ENCODE measurements at regions not wholly inside any gene's neighbourhood (a gene's known extent, or its start where the extent isn't known, plus 50 kb on each side); places are given as distances from the start of the nearest gene placed in this dataset.
A peak's percentile ranks its signal among the peaks of the same experiment; 100 is the strongest.
"Not testable (repeated sequence)": the region's sequence is repeated elsewhere in the genome, so short reads cannot be mapped to it uniquely, and the experiment has no call there.

- no peak for DNase-seq
Observed at GRCh38 chr4:14336656-14337055, 665.6 kb upstream of the CPEB2 start.

DNA sequence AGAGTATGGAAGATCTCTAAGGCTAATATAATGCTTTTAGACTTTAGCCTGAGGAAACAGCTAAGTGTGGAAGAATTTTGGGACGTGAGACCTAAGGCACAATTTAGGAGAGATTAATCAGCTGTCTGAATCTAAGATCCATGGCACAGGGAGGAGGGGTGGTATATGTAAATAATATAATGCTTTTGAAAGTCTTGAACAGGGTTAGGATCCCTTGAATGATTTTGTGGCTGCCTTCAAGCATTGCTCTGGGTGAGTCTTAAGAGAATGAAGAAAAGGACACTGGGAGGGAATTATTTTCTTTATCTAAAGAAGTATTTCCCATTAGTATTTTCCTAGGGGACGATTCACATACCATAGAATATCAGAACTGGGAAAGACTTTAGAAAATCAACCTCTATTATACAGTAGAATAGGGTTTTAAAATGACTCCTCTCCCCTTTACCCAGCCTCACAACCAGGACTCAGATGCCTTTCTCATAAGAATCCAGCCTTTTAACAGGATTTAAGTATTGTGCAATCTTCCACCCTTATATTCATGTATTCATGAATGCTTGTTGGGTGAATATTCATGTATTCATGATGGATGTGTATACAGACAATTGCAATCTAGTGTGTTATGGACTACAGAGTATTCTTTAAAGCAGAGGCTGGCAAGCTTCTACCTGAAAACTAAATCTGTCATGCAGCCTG lies 664.2 kb upstream of the CPEB2 start:
- no peak for DNase-seq

DNA sequence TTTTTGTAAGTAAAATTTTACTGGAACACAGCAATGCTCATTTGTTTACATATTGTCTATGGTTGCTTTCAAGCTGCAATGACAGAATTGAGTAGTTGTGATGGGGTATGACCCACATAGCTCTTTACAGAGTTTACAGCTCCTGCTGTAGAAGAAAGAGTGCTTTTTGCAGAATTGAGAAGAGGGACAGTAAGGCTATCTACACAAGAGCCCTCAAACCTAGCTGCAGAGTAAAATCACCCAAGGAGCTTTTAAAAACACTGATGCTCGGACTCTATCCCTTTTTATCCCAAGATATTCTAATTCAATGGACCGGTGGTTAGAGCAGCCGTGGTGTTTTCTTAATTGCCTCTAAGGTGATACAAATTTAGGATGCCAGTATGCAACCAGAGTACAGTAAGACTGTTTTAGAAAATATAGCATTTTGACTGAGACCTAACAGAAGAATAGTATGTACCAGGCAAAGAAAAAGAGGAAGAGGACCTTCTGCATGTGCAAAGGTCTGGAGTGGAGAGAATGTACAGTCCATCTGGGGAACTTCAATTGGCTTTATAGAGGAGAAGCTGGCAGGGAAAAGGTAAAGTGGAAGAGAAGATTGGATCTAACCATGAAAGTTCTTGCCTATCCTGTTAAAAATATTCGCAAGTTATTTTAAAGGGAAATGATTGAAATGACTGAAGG lies 663.6 kb upstream of the CPEB2 start:
- no peak for DNase-seq

DNA sequence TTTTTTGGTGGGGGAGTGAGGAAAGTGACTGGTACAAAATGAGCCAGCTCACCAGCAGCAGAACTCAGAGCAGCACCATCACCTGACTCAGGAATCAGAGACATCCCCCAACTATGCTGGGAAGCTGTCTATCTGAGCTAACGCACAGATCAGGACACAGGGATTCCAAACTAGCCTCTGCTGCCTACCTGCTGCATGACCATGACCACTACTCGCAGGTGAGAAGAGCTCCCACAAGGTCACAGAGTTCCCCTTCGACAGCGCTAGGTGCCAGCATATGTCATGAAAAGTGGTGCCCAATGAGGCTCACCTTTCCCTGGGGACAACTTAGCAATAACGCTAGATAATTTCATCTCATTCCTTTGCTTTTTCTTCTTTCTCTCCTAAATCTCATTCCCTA lies 662.6 kb upstream of the CPEB2 start:
- DNase-seq = no peak

- no peak for DNase-seq
Observed at GRCh38 chr4:14340321-14340720, 662.0 kb upstream of the CPEB2 start.

DNA sequence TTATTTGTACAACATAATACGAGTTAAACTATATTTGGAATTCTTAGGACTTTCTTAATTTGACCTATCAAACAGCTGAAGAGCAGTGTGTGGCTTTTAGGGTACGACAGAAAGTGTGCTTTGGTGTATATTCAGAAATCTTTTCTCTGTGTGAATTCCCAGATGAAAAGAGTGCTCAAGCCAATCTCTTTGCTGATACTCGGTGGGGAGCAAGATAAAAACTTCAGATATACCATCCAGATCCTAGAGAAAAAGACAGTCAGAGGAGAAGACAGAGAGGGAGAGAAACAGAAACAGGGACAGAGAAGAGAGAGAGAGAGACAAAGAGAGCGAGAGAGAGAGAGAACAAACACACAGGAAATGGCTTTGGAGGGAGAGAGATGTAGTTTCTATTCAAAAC lies 658.3 kb upstream of the CPEB2 start:
- no peak for DNase-seq

DNA sequence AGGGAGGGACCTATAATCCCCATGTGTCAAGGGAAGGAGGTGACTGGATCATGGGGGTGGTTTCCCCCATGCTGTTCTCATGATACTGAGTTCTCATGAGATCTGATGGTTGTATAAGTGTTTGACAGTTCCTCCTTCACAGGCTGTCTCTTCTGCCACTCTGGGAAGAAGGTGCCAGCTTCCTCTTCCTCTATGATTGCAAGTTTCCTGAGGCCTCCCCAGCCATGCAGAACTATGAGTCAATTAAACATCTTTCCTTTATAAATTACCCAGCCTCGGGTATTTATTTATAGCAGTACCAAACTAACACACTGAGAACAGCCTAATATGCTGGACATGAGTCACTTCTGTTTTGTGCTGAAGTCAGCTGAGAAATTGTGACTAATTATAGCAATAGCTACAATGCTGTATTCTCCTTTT lies 656.9 kb upstream of the CPEB2 start:
- no peak for DNase-seq

- no peak for DNase-seq
Observed at GRCh38 chr4:14347526-14347925, 654.8 kb upstream of the CPEB2 start.

- no peak for DNase-seq
Observed at GRCh38 chr4:14348506-14348905, 653.8 kb upstream of the CPEB2 start.

DNA sequence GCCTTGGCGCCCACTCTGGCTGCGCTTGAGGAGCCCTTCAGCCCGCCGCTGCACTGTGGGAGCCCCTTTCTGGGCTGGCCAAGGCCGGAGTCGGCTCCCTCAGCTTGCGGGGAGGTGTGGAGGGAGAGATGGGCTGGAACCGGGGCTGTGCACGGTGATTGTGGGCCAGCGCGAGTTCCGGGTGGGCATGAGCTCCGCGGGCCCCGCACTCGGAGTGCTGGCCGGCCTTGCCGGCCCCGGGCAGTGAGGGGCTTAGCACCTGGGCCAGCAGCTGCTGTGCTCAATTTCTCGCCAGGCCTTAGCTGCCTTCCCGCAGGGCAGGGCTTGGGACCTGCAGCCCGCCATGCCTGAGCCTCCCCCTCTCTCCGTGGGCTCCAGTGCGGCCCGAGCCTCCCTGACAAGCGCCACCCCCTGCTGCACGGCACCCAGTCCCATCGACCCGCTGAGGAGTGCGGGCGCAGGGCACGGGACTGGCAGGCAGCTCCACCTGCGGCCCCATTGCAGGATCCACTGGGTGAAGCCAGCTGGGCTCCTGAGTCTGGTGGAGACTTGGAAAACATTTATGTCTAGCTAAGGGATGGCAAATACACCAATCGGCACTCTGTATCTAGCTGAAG lies 643.6 kb upstream of the CPEB2 start:
- DNase-seq = not testable (repeated sequence)

DNA sequence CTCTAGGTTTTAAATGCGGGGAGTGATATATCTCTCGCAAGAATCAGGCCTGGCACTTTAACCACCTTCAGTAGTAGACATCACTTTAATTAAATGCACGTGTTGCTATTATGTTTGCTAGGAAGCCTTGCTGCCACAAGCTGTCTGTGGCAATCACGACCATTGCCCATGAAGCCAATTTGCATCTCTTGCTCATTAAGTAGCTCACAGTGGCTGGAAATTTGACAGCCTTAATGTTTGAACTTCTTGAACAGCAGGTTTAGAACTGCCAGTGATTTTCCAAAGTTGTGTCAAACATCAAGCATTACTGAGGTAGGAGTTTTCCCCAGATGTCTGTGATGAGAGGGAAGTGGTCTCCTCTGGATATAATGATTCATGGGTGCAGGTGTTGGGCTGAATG lies 642.3 kb upstream of the CPEB2 start:
- DNase-seq = no peak

DNA sequence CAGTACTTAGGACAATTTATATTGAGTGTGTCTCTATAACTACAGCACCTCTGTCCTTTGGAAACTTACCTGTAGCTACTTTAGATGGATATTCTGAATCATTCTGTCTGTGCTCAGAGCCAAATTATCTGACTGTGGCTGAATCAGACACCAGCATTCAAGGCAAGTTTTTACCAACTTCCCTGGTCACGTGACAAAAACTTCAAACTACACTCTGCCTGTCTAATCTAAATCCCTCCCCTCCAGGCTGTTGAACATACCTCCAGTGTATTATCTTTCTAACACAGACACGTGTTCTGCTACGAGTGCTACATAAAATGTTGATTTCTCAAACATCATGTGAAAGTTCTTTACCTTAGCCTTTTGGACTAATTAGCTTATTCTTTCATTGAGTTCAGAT lies 641.2 kb upstream of the CPEB2 start:
- DNase-seq = no peak

DNA sequence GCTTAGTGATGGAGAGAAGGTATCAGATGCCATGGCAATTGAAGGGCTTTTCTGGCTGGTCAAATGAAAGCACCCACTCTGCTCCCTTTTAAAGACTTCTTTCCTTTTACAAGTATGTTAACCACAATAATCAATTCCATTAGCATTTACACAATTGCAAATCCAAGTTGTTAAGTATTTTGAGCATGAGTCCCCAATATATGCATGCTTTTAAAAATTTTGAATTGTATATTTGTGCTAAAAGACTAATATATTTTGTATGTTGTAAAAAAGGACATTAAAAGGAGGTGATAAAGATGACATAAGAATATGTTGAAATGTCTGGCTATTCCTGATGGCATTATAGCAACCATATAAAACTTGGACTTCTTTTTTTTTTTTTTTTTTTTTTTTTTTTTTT lies 639.9 kb upstream of the CPEB2 start:
- no peak for DNase-seq

GRCh38 chr4:14364953-14365536 lies 637.2 kb upstream of the CPEB2 start:
- DNase-seq = no peak

DNA sequence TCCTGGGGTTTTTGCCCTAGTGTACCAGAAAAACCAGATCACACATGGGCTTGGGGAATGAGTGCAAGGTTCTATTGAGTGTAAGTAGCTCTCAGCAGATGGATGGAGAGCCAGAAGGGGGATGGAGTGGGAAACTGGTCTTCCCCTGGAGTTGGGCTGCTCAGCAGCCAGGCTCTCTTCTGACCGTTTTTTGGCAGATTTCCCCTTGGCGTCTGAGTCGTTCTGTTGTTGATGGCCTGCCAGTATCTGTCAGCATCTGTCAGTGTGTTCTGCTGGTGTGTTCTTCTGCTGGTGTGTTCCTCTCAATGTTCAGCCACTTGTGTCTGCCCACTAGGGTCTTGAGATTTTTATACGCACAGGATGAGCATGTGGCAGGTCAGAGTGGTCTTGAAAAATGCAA lies 633.9 kb upstream of the CPEB2 start:
- peak; percentile 71 to 93 for DNase-seq

DNA sequence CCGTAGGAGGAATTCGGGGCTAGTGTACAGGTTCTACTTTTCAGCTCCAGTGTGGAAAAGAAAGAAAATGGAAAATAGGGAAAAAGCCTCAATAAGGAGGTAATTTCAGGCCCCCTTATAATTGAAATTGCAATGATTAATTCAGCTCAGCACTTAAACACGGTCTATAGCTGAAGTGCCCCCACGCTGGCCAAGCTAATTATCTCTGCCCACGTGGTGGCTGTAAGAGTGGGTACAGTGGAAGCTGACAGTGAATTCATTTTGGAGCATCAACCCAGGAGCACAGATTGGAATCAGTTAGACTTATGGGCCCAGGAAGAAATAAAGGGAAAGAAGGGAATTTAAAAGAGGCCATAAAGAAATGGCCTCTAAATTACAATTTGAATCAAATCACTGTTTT lies 631.1 kb upstream of the CPEB2 start:
- DNase-seq = no peak

GRCh38 chr4:14375816-14376215 lies 626.5 kb upstream of the CPEB2 start:
- DNase-seq = no peak

DNA sequence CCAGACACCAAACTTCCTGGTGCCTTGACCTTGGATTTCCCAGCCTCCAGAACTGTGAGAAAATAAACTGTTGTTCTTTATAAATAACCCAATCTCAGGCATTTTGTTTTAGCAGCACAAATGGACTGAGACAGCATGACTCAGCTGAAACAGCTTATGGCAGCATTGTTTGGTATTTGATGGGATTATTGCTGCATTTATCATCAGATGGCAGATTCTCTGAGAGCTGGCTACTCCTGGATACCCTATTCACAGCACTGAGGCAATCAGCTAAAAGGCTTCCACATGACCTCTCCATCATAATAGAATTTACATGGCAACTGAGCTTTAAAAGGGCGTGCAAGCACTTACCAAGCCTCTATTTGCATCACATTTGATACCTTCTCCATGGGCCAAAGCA lies 623.1 kb upstream of the CPEB2 start:
- no peak for DNase-seq

GRCh38 chr4:14383652-14384051 lies 618.6 kb upstream of the CPEB2 start:
- no peak for DNase-seq

GRCh38 chr4:14384824-14385223 lies 617.5 kb upstream of the CPEB2 start:
- no peak for DNase-seq

DNA sequence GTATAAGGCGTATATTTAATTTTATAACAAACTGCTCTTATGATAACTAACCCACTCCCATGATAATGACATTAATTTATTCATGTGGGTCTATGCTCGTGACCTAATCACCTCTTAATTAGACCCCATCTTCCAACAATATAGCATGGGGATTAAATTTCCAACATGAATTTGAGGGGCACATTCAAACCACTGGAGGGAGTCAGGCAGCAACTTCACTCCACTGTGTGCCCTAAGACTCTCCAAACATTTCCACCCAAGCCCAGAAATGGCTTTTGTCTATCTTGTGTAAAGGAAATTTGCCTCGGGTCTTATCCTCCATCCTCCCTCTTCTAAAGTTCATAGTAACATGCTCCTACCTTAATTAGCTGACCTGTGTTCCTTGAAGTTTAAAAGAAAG lies 616.1 kb upstream of the CPEB2 start:
- no peak for DNase-seq

DNA sequence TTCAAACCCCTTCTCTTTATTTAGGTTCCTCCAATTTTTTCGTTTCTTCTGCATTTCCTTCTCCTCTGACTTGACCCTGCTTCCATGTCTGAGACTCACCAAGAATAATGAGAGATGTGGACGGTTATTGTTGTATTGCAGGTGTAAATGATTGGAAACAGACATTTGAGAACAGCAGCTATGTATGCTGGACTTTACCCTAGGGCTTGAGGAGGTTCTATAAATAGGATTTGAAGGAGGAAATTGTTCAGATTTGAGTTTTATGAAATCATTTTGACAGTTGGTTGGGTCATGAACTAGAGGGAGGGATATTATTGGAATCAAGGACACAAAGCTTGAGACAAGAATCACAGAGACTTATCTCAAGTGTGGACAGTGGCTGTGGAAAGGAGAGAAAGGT lies 614.6 kb upstream of the CPEB2 start:
- DNase-seq = no peak

- no peak for DNase-seq
Observed at GRCh38 chr4:14392378-14392777, 609.9 kb upstream of the CPEB2 start.

- DNase-seq = no peak
Observed at GRCh38 chr4:14396183-14396582, 606.1 kb upstream of the CPEB2 start.
